ENCODE measurements at regions not wholly inside any gene's neighbourhood (a gene's known extent, or its start where the extent isn't known, plus 50 kb on each side); places are given as distances from the start of the nearest gene placed in this dataset.
A peak's percentile ranks its signal among the peaks of the same experiment; 100 is the strongest.

DNA sequence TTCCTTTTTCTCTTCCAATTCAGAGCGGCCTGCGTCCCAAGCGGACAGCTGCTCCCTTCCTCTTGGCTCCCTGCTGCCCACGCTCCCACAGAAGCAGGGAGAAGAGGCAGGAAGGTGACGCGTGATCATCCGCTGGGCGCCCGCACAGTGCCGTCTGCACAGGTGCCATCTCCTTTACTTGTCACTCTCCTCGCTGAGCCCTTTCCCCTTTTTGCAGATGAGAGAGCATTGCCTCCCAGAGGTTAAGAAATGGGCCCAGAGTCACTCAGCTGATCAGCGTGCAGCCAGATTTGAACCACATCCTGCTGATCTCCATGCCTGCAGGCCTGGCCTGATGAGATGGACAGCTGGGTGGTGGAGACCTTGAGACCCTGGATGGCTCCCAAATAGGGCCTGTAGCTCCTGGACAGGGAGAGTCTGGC lies 299.8 kb downstream of the SEC14L1 start:
- H3K4me3 ChIP-seq = no peak overlapping the region
- peaks cover 64 to 98% (median 68%) of the 10 kb centered on the region in 4 donors for H3K4me1 ChIP-seq
- no peaks in the 10 kb centered on the region for H3K27me3 ChIP-seq
- intact Hi-C loops (cut with DNase I; ENCODE audit: low total_unique reads) (no loop called here), in situ Hi-C loops (cut with MboI; ENCODE audit: low pct_ligation_motif_present in 1 of 4, low pct_unique_long_range_greater_than_20kb in 1 of 4, low sequenced_read_pairs in 3 of 4) (loop anchor here in 1 of 4 donors (5.0 to 25.0 kb wide), 2 partner anchors 52 to 103 kb away; no protein-coding TSS in a partner anchor)
- DNase-seq = peak; percentile 29
- peak overlapping the region; percentile 81 to 89 (median 85) for H3K27ac ChIP-seq
- no peaks in the 10 kb centered on the region for H3K36me3 ChIP-seq
- TF ChIP-seq POLR2AphosphoS5 (IDR thresholded peaks at IDR 0.05) (no peak), CTCF (IDR thresholded peaks at IDR 0.05) (no peak), EP300 (IDR thresholded peaks at IDR 0.05; ENCODE audit: low read depth) (no peak), POLR2A (IDR thresholded peaks at IDR 0.05) (no peak)
- no peaks in the 10 kb centered on the region for H3K9me3 ChIP-seq
- 39 to 67% methylated on average over 8 to 12 of the region's 12 CpGs for WGBS, 2 donors (ENCODE audit: low coverage in 1 of 2)

GRCh38 chr17:77441130-77441920 lies 300.6 kb downstream of the SEC14L1 start:
- no peak overlapping the region for H3K4me3 ChIP-seq
- H3K27me3 ChIP-seq = no peaks in the 10 kb centered on the region
- in situ Hi-C loops (cut with MboI; ENCODE audit: low pct_ligation_motif_present in 1 of 4, low pct_unique_long_range_greater_than_20kb in 1 of 4, low sequenced_read_pairs in 3 of 4) = loop anchor here in 1 of 4 donors (5.0 to 25.0 kb wide), 2 partner anchors 51 to 104 kb away; no protein-coding TSS in a partner anchor
- H3K27ac ChIP-seq = peak overlapping the region; percentile 81 to 89 (median 85)
- H3K36me3 ChIP-seq = no peaks in the 10 kb centered on the region
- TF ChIP-seq POLR2AphosphoS5 (IDR thresholded peaks at IDR 0.05) (peak in 2 of 3 donors; percentile 22 to 44), POLR2A (IDR thresholded peaks at IDR 0.05) (peak; percentile 16), EP300 (IDR thresholded peaks at IDR 0.05; ENCODE audit: low read depth) (no peak), CTCF (IDR thresholded peaks at IDR 0.05) (no peak)
- intact Hi-C loops (cut with DNase I; ENCODE audit: low total_unique reads) = no loop called here
- DNase-seq = peak; percentile 57
- peaks cover 62 to 98% (median 66%) of the 10 kb centered on the region in 4 donors for H3K4me1 ChIP-seq
- 46 to 100% methylated on average over 2 to 15 of the region's 15 CpGs for WGBS, 2 donors (ENCODE audit: low coverage in 1 of 2)
- no peaks in the 10 kb centered on the region for H3K9me3 ChIP-seq

GRCh38 chr17:77441940-77442339 lies 301.2 kb downstream of the SEC14L1 start:
- Histone ChIP-seq H3K27ac (peak overlapping the region; percentile 81 to 89 (median 85)), H3K27me3 (no peaks in the 10 kb centered on the region), H3K4me3 (no peak overlapping the region), H3K9me3 (no peaks in the 10 kb centered on the region), H3K36me3 (no peaks in the 10 kb centered on the region), H3K4me1 (peaks cover 61 to 98% (median 65%) of the 10 kb centered on the region in 4 donors)
- intact Hi-C loops (cut with DNase I; ENCODE audit: low total_unique reads) = no loop called here
- in situ Hi-C loops (cut with MboI; ENCODE audit: low pct_ligation_motif_present in 1 of 4, low pct_unique_long_range_greater_than_20kb in 1 of 4, low sequenced_read_pairs in 3 of 4) = loop anchor here in 1 of 4 donors (5.0 to 25.0 kb wide), 2 partner anchors 50 to 105 kb away; no protein-coding TSS in a partner anchor
- TF ChIP-seq POLR2A (IDR thresholded peaks at IDR 0.05) (no peak), EP300 (IDR thresholded peaks at IDR 0.05; ENCODE audit: low read depth) (no peak), CTCF (IDR thresholded peaks at IDR 0.05) (no peak), POLR2AphosphoS5 (IDR thresholded peaks at IDR 0.05) (no peak)
- DNase-seq = no peak
- WGBS, 2 donors (ENCODE audit: low coverage in 1 of 2) = 74 to 88% methylated on average over 11 of the region's 11 CpGs

GRCh38 chr17:77442976-77443747 lies 302.4 kb downstream of the SEC14L1 start:
- no peaks in the 10 kb centered on the region for H3K27me3 ChIP-seq
- DNase-seq = no peak
- 64 to 78% methylated on average over 7 to 10 of the region's 10 CpGs for WGBS, 2 donors (ENCODE audit: low coverage in 1 of 2)
- intact Hi-C loops (cut with DNase I; ENCODE audit: low total_unique reads) = no loop called here
- H3K4me1 ChIP-seq = peaks cover 53 to 92% (median 59%) of the 10 kb centered on the region in 4 donors
- peak overlapping the region; percentile 83 to 89 (median 86) for H3K27ac ChIP-seq
- H3K4me3 ChIP-seq = no peak overlapping the region
- in situ Hi-C loops (cut with MboI; ENCODE audit: low pct_ligation_motif_present in 1 of 4, low pct_unique_long_range_greater_than_20kb in 1 of 4, low sequenced_read_pairs in 3 of 4) = loop anchor here in 1 of 4 donors (5.0 to 25.0 kb wide), 2 partner anchors 49 to 106 kb away; no protein-coding TSS in a partner anchor
- H3K9me3 ChIP-seq = no peaks in the 10 kb centered on the region
- H3K36me3 ChIP-seq = no peaks in the 10 kb centered on the region
- TF ChIP-seq POLR2A (IDR thresholded peaks at IDR 0.05) (no peak), EP300 (IDR thresholded peaks at IDR 0.05; ENCODE audit: low read depth) (no peak), CTCF (IDR thresholded peaks at IDR 0.05) (no peak), POLR2AphosphoS5 (IDR thresholded peaks at IDR 0.05) (no peak)

Data from transverse colon (tissue), 4 donors.